Body of pancreas (tissue), 4 donors: ENCODE measurements at regions not wholly inside any gene's neighbourhood (a gene's known extent, or its start where the extent isn't known, plus 50 kb on each side); places are given as distances from the start of the nearest gene placed in this dataset.

Source experiments
- POLR2A ChIP-seq, 3 donors: fragments of 450-650 bp; IDR thresholded peaks; one replicate each; pipeline ENCODE4 v1.6.1; 2016; ENCODE audit warnings: antibody characterized with exemption in 3 of 3, mild to moderate bottlenecking in 2 of 3
- TF ChIP-seq, protein P1 (sequence below), 7 experiments: fragments of 450-650 bp in 4 of 7; fragments of 200-600 bp in 3 of 7; sonication (generic) in 3 of 7; IDR thresholded peaks; one replicate each; pipeline ENCODE4 v1.5.1; 2016 to 2019; ENCODE audit warnings: antibody characterized with exemption in 7 of 7

GRCh38 chr2:209308415-209308814 lies 115.4 kb upstream of the MAP2 start:
- TF ChIP-seq, protein P1, sequence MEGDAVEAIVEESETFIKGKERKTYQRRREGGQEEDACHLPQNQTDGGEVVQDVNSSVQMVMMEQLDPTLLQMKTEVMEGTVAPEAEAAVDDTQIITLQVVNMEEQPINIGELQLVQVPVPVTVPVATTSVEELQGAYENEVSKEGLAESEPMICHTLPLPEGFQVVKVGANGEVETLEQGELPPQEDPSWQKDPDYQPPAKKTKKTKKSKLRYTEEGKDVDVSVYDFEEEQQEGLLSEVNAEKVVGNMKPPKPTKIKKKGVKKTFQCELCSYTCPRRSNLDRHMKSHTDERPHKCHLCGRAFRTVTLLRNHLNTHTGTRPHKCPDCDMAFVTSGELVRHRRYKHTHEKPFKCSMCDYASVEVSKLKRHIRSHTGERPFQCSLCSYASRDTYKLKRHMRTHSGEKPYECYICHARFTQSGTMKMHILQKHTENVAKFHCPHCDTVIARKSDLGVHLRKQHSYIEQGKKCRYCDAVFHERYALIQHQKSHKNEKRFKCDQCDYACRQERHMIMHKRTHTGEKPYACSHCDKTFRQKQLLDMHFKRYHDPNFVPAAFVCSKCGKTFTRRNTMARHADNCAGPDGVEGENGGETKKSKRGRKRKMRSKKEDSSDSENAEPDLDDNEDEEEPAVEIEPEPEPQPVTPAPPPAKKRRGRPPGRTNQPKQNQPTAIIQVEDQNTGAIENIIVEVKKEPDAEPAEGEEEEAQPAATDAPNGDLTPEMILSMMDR (IDR thresholded peaks at IDR 0.05), result no peak
- no peak for TF ChIP-seq POLR2A (IDR thresholded peaks at IDR 0.05)
